Left hindlimb (tissue), 1 donor: ENCODE measurements at regions not wholly inside any gene's neighbourhood (a gene's known extent, or its start where the extent isn't known, plus 50 kb on each side); places are given as distances from the start of the nearest gene placed in this dataset.
"Not testable (repeated sequence)": the region's sequence is repeated elsewhere in the genome, so short reads cannot be mapped to it uniquely, and the experiment has no call there.

Source experiments
- DNase-seq: peaks from one replicate; pipeline ENCODE4 v3.0.0-alpha.2; 2018

GRCh38 chr3:177647341-177647740, 450.1 kb upstream of the TBL1XR1 start:
- DNase-seq, result no peak

DNA sequence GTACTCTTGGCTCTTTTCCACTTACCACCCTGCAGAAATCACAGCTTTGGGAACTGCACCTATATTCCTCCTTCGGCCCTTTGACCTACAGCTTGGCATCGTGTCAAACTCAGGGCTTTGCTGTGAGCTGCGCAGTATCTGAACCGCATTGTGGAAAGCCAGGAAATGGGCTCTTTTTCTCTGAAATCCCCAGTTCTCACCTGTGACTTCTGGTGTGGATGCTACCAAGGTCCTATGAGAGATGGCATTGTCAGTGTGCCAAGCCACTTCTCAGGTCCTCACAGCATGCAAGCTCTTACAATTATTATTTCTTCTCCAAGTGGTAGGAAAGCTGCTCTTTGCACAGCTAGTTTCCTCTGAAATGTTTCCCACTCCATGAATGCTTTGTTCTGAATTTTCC, 450.6 kb upstream of the TBL1XR1 start:
- DNase-seq, result no peak

DNA sequence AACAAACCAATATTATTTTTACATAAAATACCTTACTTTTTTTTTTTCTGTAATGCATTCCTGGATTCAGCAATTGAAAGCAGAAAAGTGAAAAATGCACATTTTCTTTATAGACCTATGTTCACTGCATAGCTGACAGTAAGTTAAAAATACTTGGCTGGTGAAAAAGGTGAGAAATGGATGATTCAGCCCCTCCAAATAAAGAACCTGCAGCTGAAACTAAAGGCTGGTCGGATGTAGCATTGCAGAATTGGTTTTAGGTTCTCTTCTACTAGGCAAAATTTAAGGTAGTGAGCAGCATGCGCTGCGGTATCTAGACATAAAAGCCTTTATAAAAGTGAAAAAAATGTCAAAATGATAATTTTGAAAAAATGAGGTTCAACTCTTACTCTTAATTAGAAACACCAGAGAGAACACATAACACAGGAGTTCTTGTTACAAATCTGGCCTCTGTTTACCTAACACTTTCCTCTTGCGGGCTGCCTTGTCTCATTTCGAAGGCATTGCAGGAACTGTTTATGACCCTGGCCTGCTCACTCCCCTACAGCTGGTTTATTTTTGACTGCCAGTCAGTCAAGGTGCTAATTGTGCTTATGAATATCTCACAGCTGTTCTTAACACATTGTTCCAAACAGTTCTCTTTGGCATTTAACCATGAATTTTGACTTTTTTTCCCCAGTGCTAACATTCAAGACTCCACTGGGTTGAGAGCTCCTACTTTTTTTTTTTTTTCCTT, 455.4 kb upstream of the TBL1XR1 start:
- no peak for DNase-seq

GRCh38 chr3:177657243-177657642, 460.0 kb upstream of the TBL1XR1 start:
- no peak for DNase-seq

DNA sequence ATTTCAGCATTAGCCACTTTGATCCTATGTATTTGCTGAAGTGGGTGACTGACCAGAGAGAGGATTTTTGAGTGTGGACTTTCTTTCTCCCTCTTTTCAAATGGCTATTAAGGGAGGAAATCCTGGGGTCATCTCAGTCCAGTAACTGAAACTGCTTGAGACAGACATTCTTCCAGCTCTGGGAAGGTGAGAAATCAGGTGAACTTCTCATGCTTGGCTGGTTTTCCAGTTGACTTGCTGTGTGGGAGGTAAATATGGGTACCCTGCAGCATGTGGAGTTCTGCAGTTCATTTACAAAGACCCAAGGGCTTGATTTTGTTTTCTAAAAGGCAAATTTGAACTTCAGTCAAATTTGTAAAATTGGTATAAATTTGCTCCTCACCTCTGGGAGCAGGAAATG, 461.1 kb upstream of the TBL1XR1 start:
- DNase-seq, result no peak

DNA sequence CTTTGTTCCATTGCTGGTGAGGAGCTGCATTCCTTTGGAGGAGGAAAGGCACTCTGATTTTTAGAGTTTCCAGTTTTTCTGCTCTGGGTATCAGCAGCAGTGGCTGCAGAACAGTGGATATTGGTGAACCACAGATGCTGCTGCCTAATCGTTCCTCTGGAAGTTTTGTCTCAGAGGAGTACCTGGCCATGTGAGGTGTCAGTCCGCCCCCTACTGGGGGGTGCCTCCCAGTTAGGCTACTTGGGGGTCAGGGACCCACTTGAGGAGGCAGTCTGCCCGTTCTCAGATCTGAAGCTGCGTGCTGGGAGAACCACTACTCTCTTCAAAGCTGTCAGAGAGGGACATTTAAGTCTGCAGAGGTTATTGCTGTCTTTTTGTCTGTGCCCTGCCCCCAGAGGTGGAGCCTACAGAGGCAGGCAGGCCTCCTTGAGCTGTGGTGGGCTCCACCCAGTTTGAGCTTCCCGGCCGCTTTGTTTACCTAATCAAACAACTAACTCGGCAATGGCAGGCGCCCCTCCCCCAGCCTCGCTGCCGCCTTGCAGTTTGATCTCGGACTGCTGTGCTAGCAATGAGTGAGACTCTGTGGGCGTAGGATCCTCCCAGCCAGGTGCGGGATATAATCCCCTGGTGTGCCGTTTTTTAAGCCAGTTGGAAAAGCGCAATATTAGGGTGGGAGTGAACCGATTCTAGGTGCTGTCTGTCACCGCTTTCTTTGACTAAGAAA, 467.3 kb upstream of the TBL1XR1 start:
- not testable (repeated sequence) for DNase-seq

DNA sequence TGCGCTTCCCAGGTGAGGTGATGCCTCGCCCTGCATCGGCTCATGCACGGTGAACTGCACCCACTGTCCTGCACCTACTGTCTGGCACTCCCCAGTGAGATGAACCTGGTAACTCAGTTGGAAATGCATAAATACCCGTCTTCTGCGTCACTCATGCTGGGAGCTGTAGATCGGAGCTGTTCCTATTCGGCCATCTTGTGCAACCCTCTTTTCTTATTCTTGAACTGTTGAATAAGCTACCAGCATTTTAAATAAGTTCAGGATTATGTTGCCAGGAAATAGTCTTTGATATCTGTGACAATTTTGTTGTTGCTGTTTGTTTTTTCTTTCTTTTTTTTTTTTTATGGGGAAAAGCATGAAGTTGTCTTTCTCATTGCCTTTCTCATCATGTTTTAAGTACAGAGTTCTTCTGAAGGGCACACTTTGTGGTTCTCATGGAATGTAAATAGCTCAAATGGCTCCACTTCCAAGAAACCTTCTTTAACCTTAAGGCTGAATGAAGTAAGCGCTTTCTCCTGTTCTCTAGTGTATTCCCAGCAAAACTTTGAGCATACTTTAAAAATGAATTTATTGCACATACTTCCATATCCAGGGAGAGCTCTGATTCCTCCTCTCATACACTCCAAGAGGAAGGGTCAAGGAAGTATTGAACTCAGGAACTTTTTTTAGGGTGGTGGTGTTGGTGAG, 468.0 kb upstream of the TBL1XR1 start:
- DNase-seq, result no peak

DNA sequence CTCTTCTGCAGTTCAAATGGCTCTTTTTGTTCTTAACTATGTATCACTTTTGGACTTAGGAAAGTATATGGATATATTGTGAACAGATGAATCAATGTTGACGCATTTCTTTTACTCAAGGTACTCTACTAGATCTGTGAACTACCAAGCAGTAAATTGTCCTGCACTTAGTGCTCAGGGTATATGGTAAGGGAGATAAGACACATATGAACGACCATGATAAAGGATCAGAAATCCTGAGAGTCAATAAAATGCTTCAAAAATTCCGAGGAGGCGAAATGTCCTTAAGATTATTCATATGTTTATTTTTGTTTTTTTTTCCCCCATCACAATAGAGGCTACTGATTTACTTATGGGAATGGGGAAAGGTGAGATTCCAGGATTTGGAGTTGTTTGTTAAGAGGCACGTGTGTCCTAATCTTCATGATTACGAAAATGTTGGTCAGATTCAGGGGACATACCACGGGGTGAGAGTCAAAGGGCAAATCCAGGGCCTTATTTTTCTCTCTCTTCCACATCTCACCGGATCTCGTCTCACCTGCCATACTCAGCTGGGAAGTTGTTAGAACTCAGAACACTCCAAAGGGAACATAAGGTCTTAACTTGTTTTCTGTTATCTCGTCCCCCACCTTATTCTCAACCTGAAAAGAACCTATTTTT, 475.1 kb upstream of the TBL1XR1 start:
- no peak for DNase-seq

DNA sequence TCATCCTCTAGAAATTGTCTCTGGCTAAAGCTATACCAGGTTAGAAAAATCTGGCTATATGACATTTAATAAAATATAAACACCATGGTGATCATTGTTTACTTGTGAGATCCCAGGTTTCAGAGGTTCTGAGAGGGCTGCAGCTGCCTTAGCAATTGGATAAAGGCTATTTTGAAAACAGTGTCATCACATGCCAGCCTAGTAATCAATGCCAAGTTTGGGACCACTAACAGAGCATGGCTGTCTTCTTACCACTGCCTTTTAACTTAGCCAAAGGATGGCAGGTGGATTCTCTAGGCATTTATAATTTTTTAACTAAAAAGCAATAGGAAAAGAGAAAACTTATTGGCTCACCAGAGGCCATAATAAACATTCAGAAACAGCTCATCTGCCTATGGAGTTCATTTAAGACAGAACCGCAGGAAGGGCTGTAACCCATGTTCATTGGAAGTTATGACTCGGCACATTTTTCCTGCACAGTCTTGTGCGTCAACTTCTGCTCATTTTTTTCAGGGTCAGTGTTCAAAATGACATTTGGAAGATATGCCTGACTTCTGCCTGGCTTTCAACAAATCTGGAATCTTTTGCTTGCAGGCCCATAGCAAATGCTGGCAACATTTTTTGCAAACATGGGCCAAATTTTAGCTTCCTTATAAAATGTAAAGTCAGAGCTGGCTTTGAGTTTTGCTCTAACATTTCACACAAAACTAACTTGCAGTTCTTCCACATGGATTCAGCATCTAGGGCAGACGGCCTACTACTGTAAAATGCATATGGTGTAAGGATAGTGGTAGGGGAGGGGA, 476.0 kb upstream of the TBL1XR1 start:
- peak; percentile 54 for DNase-seq

DNA sequence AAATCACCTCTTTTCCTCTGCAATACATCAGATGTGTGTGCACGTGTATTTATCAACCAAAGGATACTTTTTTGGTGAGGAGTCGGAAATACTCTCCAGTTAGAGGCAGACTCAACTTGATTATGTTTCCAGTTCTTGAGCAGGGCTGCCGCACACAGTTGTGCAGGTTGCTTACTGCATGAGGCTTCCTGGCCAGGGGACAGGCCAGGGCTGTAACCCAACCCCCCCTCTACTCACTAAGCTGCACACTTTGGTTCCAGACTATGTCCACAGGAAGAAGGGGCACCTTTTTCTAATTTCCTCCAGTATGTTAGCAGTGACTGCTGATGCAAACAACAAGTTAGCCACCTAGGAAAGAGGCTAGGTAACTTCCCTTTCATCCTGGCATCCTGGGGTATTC, 476.9 kb upstream of the TBL1XR1 start:
- no peak for DNase-seq

GRCh38 chr3:177676148-177676547, 478.9 kb upstream of the TBL1XR1 start:
- no peak for DNase-seq

GRCh38 chr3:177676947-177677587, 479.8 kb upstream of the TBL1XR1 start:
- DNase-seq, result no peak

- no peak for DNase-seq
Observed at GRCh38 chr3:177679568-177680471, 482.5 kb upstream of the TBL1XR1 start.

DNA sequence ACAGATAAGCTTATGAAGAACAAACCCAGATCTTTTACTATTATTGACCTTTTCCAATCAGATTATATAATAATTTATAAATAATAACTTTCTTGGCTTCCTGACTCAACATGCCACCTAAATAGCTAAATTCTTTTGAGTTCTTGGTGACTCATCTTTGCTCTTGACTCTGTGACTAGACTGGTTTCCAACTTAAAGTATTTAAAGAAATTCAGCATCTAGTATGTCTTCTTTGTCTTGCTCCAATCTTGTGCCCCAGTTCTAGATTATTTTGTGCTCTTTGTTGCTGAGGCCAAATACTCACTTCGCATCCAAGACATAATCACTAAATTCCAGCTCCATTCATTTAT, 483.2 kb upstream of the TBL1XR1 start:
- DNase-seq, result no peak

- no peak for DNase-seq
Observed at GRCh38 chr3:177681156-177681555, 483.9 kb upstream of the TBL1XR1 start.

GRCh38 chr3:177681852-177682251, 484.6 kb upstream of the TBL1XR1 start:
- no peak for DNase-seq

DNA sequence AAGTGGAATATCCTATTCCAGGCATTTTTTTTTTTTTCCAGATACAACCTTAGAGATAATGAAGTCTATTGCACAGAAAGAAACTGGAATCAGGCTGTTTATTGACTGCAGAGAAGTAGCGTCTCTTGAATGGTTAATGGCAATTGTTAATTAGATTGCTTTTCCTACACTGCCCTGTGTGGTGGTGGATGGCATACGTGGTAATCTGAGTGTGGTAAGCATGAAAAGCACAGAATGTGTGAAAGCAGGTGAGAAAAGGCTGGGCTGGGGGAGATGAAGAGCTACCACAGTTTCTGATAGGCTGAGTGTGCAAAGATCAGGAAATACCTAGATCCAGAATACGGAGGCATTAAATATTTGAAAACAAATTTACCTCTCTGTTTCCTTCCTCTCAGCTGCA, 486.3 kb upstream of the TBL1XR1 start:
- DNase-seq, result no peak

DNA sequence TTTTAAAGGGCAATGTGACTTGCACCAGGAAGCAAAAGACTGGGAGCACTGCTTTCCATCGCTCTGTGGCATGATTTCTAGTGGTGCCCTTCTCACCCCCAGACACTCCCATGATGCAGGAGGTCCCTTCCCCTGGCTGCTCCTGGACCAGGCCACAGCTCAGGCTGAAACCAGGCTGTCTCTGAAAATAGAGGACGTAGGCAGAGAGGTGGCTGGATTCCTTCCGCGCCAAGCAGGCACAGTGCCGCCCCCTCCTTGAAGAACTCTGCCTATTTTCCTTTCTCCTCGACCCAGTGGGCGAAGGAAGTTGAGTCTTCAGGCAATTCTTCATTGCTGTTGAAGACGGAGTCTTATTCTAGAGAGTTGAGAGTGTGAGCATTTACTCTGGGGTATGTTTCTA, 489.4 kb upstream of the TBL1XR1 start:
- no peak for DNase-seq

- no peak for DNase-seq
Observed at GRCh38 chr3:177687291-177687690, 490.0 kb upstream of the TBL1XR1 start.

DNA sequence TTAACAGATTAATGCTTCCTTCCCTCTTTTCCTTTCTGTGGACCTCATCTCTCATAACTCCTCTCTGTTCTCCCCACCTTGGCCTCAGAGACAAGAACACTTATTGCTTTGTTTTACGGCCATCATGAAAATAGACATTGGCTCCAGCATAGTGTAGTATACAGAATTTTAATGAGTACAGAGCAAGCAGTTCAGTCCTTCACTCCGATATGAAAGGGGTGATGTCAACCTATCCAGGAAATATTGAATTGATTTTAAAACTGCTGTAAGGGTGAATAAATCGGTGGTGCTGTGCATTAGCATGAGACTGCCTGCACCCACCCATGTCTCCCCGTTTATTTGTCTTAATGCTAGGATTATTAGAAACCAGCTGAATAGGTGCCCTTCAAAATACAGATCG, 490.9 kb upstream of the TBL1XR1 start:
- DNase-seq, result no peak

DNA sequence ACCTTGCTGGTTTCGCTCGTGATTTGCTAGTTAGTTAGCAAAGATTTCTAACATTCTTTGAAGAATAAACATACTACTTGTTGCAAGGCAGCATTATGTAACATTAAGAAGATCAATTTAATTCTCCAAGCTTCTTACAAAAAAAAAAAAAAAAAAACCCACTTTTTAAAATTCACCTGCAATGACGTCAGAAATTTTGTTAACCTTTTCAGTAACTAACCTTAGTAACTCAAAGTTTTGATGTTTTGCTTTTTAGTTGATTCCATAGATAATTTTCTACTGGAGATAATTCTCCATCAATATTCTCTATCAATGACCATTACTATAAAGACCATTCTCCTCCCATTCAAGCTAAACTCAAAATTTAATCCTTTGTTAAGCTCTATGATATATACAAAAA, 491.8 kb upstream of the TBL1XR1 start:
- DNase-seq, result no peak
